AG09309 (cell line): ENCODE measurements at regions not wholly inside any gene's neighbourhood (a gene's known extent, or its start where the extent isn't known, plus 50 kb on each side); places are given as distances from the start of the nearest gene placed in this dataset.
"Not testable (repeated sequence)": the region's sequence is repeated elsewhere in the genome, so short reads cannot be mapped to it uniquely, and the experiment has no call there.

Experiments
- DNase-seq: peaks from one replicate; pipeline ENCODE4 v3.0.0-alpha.2; 2010; ENCODE audit warnings: low read depth
- H3K4me3 ChIP-seq: 2 replicates; pipeline ENCODE4 v1.5.1; 2011; ENCODE audit warnings: mild to moderate bottlenecking, low read depth, low read length, moderate library complexity; ENCODE audit not compliant: control insufficient read depth
- CTCF ChIP-seq: IDR thresholded peaks from 2 replicates; pipeline ENCODE4 v1.5.1; 2011; ENCODE audit warnings: mild to moderate bottlenecking, low read depth, low read length, inconsistent platforms; ENCODE audit not compliant: insufficient read depth, control insufficient read depth; ENCODE audit errors: missing control alignments

- no peak for TF ChIP-seq CTCF
- DNase-seq, result no peak
- no peak overlapping the region for H3K4me3 ChIP-seq
These were observed 123.7 kb downstream of the CHD9NB start for GRCh38 chr16:52928955-52929354.

- H3K4me3 ChIP-seq, result no peak overlapping the region
- no peak for TF ChIP-seq CTCF
- no peak for DNase-seq
These were observed 127.6 kb downstream of the CHD9NB start for GRCh38 chr16:52925143-52925542.

- no peak overlapping the region for H3K4me3 ChIP-seq
- no peak for TF ChIP-seq CTCF
- DNase-seq, result no peak
These were observed 128.5 kb downstream of the CHD9NB start for GRCh38 chr16:52924162-52924561.

GRCh38 chr16:52921104-52921503, 131.6 kb downstream of the CHD9NB start:
- DNase-seq, result no peak
- no peak overlapping the region for H3K4me3 ChIP-seq
- TF ChIP-seq CTCF, result no peak

- no peak for TF ChIP-seq CTCF
- DNase-seq, result no peak
- H3K4me3 ChIP-seq, result no peak overlapping the region
These were observed 132.4 kb downstream of the CHD9NB start for GRCh38 chr16:52920331-52920730.

- H3K4me3 ChIP-seq, result no peak overlapping the region
- no peak for DNase-seq
- no peak for TF ChIP-seq CTCF
These were observed 138.3 kb downstream of the CHD9NB start for GRCh38 chr16:52914428-52914827.

- H3K4me3 ChIP-seq, result no peak overlapping the region
- TF ChIP-seq CTCF, result peak; percentile 75
- peak; percentile 1 for DNase-seq
These were observed 140.0 kb downstream of the CHD9NB start for GRCh38 chr16:52912565-52913173.

GRCh38 chr16:52908057-52908456, 144.6 kb downstream of the CHD9NB start:
- DNase-seq, H3K4me3 ChIP-seq: not testable (repeated sequence)
